HepG2 (cell line): ENCODE measurements at regions not wholly inside any gene's neighbourhood (a gene's known extent, or its start where the extent isn't known, plus 50 kb on each side); places are given as distances from the start of the nearest gene placed in this dataset.

Experiments used
- ATAC-seq: fragments of 200-7000 bp; cut with Tn5 transposase; 3 replicates; pipeline ENCODE4 v1.9.1; 2020; ENCODE audit warnings: mild to moderate bottlenecking, moderate library complexity
- BruUV-seq: library from RNA; stranded (reverse); fragments of 400-500 nt; replicated peaks from 2 replicates; lab custom pipeline; 2021; lab: Mats Ljungman, UMichigan
- CTCF ChIA-PET: fragments of 300-600 bp; formaldehyde crosslinking; extraction: SDS; loops from one replicate; lab custom pipeline; 2021; ENCODE audit warnings: low total read pairs, inconsistent platforms, low intra/inter-chr PET ratio; lab: Yijun Ruan, JAX
- POLR2A ChIA-PET: fragments of 350-600 bp; sonication (Branson Sonifier 250); formaldehyde crosslinking; loops from one replicate; lab custom pipeline; 2020; ENCODE audit warnings: antibody characterized with exemption, inconsistent platforms; lab: Yijun Ruan, JAX
- DNase-seq: peaks from one replicate; pipeline ENCODE4 v3.0.0-alpha.2; 2015; ENCODE audit warnings: low spot score
- FAIRE-seq: peaks from 3 replicates; lab custom pipeline; 2011; peaks lifted over from hg19 to GRCh38; lab: Jason Lieb, UNC
- H2AFZ ChIP-seq: one replicate; pipeline ENCODE4 v1.6.1; 2011; ENCODE audit warnings: low read length, inconsistent platforms
- H3K27ac ChIP-seq: fragments of 300-600 bp; 3 replicates; pipeline ENCODE4 v1.8.0; 2011; ENCODE audit warnings: mixed run types, mild to moderate bottlenecking, mixed read lengths, low read length, inconsistent platforms; ENCODE audit not compliant: insufficient read depth; ENCODE audit errors: extremely low read length
- H3K27me3 ChIP-seq, 2 experiments: fragments of 200-600 bp in 1 of 2; 2 replicates in 1 of 2; 3 replicates in 1 of 2; pipeline versions ENCODE4 v1.6.0 to v1.8.0; 2011; ENCODE audit warnings: low read length in 2 of 2, mild to moderate bottlenecking in 2 of 2, moderate library complexity in 2 of 2, inconsistent platforms in 1 of 2; ENCODE audit not compliant: insufficient read depth in 2 of 2, control insufficient read depth in 1 of 2
- H3K36me3 ChIP-seq, 2 experiments: fragments of 200-600 bp in 1 of 2; replicated peaks in 1 of 2; 2 replicates in 1 of 2; 3 replicates in 1 of 2; pipeline versions ENCODE4 v1.5.1 to v1.8.0; 2011; ENCODE audit warnings: low read length in 2 of 2, inconsistent platforms in 1 of 2; ENCODE audit not compliant: insufficient read depth in 2 of 2, control insufficient read depth in 1 of 2
- H3K4me1 ChIP-seq: 2 replicates; pipeline ENCODE4 v1.5.1; 2012; ENCODE audit warnings: low read length, inconsistent platforms; ENCODE audit not compliant: insufficient read depth
- H3K4me2 ChIP-seq: 2 replicates; pipeline ENCODE4 v1.6.0; 2011; ENCODE audit warnings: low read depth, low read length, inconsistent platforms
- H3K4me3 ChIP-seq, 3 experiments: fragments of 200-600 bp in 1 of 3; sonication (generic), shearing (Covaris generic) in 1 of 3; replicated peaks in 1 of 3; 2 replicates each; pipeline ENCODE4 v1.5.1; 2011 to 2016; ENCODE audit warnings: low read length in 3 of 3, inconsistent platforms in 2 of 3, low read depth in 2 of 3, mild to moderate bottlenecking in 2 of 3, control low read depth in 1 of 3, mixed read lengths in 1 of 3; ENCODE audit not compliant: insufficient read depth in 1 of 3
- H3K79me2 ChIP-seq: one replicate; pipeline ENCODE4 v1.6.1; 2011; ENCODE audit warnings: low read length, inconsistent platforms; ENCODE audit not compliant: insufficient read depth
- H3K9ac ChIP-seq: 2 replicates; pipeline ENCODE4 v1.6.0; 2011; ENCODE audit warnings: mild to moderate bottlenecking, low read depth, low read length, inconsistent platforms; ENCODE audit not compliant: insufficient read depth
- H3K9me3 ChIP-seq: 2 replicates; pipeline ENCODE4 v1.5.1; 2012; ENCODE audit warnings: mild to moderate bottlenecking, low read length
- H4K20me1 ChIP-seq: 2 replicates; pipeline ENCODE4 v1.6.0; 2011; ENCODE audit warnings: inconsistent platforms, mild to moderate bottlenecking, low read length, moderate library complexity; ENCODE audit not compliant: insufficient read depth
- ARID2 ChIP-seq: sonication (generic); formaldehyde crosslinking; IDR thresholded peaks from 2 replicates; pipeline ENCODE4 v1.8.1; 2022; ENCODE audit warnings: mild to moderate bottlenecking, missing genetic modification reagents, borderline replicate concordance
- DMTF1 ChIP-seq: sonication (generic); formaldehyde crosslinking; IDR thresholded peaks from 2 replicates; pipeline ENCODE4 v1.4.0; 2020; ENCODE audit warnings: mild to moderate bottlenecking, missing genetic modification reagents
- EZH2 ChIP-seq: conservative IDR thresholded peaks from 2 replicates; pipeline ENCODE4 v1.6.1; 2012; ENCODE audit warnings: mild to moderate bottlenecking, low read depth, low read length, moderate library complexity
- GLI4 ChIP-seq: sonication (generic); formaldehyde crosslinking; IDR thresholded peaks from 2 replicates; pipeline ENCODE4 v1.5.1; 2020; ENCODE audit warnings: missing genetic modification reagents, mild to moderate bottlenecking, moderate library complexity, borderline replicate concordance
- IRF1 ChIP-seq: sonication (generic); formaldehyde crosslinking; IDR thresholded peaks from 2 replicates; pipeline ENCODE4 v1.4.0; 2020; ENCODE audit warnings: low read depth, mild to moderate bottlenecking, missing genetic modification reagents
- MAFK ChIP-seq, 2 experiments: IDR thresholded peaks in 1 of 2; conservative IDR thresholded peaks in 1 of 2; 2 replicates each; pipeline ENCODE4 v1.6.1; 2011; ENCODE audit warnings: improper control_type of control experiment in 2 of 2, low read length in 2 of 2
- SYNCRIP ChIP-seq: fragments of 200-400 bp; formaldehyde crosslinking; IDR thresholded peaks from 2 replicates; pipeline ENCODE4 v1.6.1; 2018; ENCODE audit warnings: mild to moderate bottlenecking, low read depth, low read length; ENCODE audit not compliant: insufficient read depth
- TBL1XR1 ChIP-seq: fragments of 150-350 bp; IDR thresholded peaks from 2 replicates; pipeline ENCODE4 v1.6.1; 2014; ENCODE audit warnings: borderline replicate concordance, low read length; ENCODE audit not compliant: partially characterized antibody
- WIZ ChIP-seq: sonication (generic); formaldehyde crosslinking; IDR thresholded peaks from 2 replicates; pipeline ENCODE4 v1.5.1; 2020; ENCODE audit warnings: mild to moderate bottlenecking, missing genetic modification reagents
- ZBTB1 ChIP-seq: sonication (generic); formaldehyde crosslinking; IDR thresholded peaks from 2 replicates; pipeline ENCODE4 v1.4.0; 2020; ENCODE audit warnings: missing genetic modification reagents, borderline replicate concordance
- ZNF10 ChIP-seq: sonication (generic); formaldehyde crosslinking; IDR thresholded peaks from 2 replicates; pipeline ENCODE4 v1.4.0; 2020; ENCODE audit warnings: mild to moderate bottlenecking, low read depth, missing genetic modification reagents, borderline replicate concordance
- ZNF160 ChIP-seq: sonication (generic); formaldehyde crosslinking; IDR thresholded peaks from 2 replicates; pipeline ENCODE4 v1.8.0; 2022; ENCODE audit warnings: mild to moderate bottlenecking, inconsistent platforms, missing genetic modification reagents
- ZNF354B ChIP-seq: sonication (generic); formaldehyde crosslinking; IDR thresholded peaks from 2 replicates; pipeline ENCODE4 v1.8.0; 2022; ENCODE audit warnings: mild to moderate bottlenecking, missing genetic modification reagents
- ZNF484 ChIP-seq: sonication (generic); formaldehyde crosslinking; IDR thresholded peaks from 2 replicates; pipeline ENCODE4 v1.5.1; 2020; ENCODE audit warnings: mild to moderate bottlenecking, low read depth, missing genetic modification reagents, borderline replicate concordance
- ZNF605 ChIP-seq: sonication (generic); formaldehyde crosslinking; IDR thresholded peaks from 2 replicates; pipeline ENCODE4 v1.8.0; 2022; ENCODE audit warnings: mild to moderate bottlenecking, missing genetic modification reagents
- ZNF879 ChIP-seq: sonication (generic); formaldehyde crosslinking; IDR thresholded peaks from 2 replicates; pipeline ENCODE4 v1.8.1; 2023; ENCODE audit warnings: missing genetic modification reagents
- ZSCAN25 ChIP-seq: sonication (generic); formaldehyde crosslinking; IDR thresholded peaks from 2 replicates; pipeline ENCODE4 v1.8.0; 2022; ENCODE audit warnings: mild to moderate bottlenecking, missing genetic modification reagents
- WGBS: methylation state at CpG from one replicate; pipeline ENCODE4 v1.1.6; 2017; ENCODE audit warnings: low lambda C conversion rate; 5-methylcytosine and 5-hydroxymethylcytosine counted together
- in situ Hi-C: cut with HindIII; loops from 2 replicates; pipeline ENCODE4 v1.10.0; 2017; ENCODE audit warnings: low pct_unique_long_range_greater_than_20kb; ENCODE audit not compliant: extremely low pct_ligation_motif_present
- intact Hi-C: fragments of 100-400 bp; cut with micrococcal nuclease; formaldehyde crosslinking; loops from one replicate; pipeline ENCODE4 v1.10.0; 2022; ENCODE audit not compliant: unreplicated experiment

- Histone ChIP-seq H3K9ac (no peak overlapping the region), H3K9me3 (no peaks in the 10 kb centered on the region), H3K4me3 (no peak overlapping the region), H2AFZ (no peak overlapping the region), H3K79me2 (no peaks in the 10 kb centered on the region), H3K36me3 (no peaks in the 10 kb centered on the region), H3K27me3 (no peaks in the 10 kb centered on the region), H3K4me1 (no peaks in the 10 kb centered on the region), H3K27ac (no peak overlapping the region), H3K4me2 (no peak overlapping the region), H4K20me1 (no peaks in the 10 kb centered on the region)
- TF ChIP-seq ARID2 (no peak), ZNF605 (CRISPR knock-in tag) (no peak), ZBTB1 (CRISPR knock-in tag) (no peak), ZNF879 (CRISPR knock-in tag) (no peak), MAFK (conservative IDR thresholded peaks at IDR 0.05 in 1 of 2, IDR thresholded peaks at IDR 0.05 in 1 of 2; ENCODE audit: low read length in 2 of 2) (0 out of 4 replicates have a peak, but pooled peaks of 1 of the 2 experiments have one; percentile 6)
- FAIRE-seq: no peak
- no peak for DNase-seq
- ChIA-PET POLR2A (no interaction called here), CTCF (no interaction called here)
- ATAC-seq: no peak
- no TSS peak for BruUV-seq
- intact Hi-C loops (no loop called here), in situ Hi-C loops (no loop called here)
- 18% methylated on average over 5 of the region's 5 CpGs for WGBS
Measured at GRCh38 chr1:218064426-218064825, 220.7 kb upstream of the RRP15 start.

GRCh38 chr1:218066332-218066731 is 218.8 kb upstream of the RRP15 start:
- ATAC-seq (no peak), DNase-seq (no peak)
- intact Hi-C loops: no loop called here
- in situ Hi-C loops: no loop called here
- no peak overlapping the region for H3K9ac ChIP-seq
- H3K4me1 ChIP-seq: no peaks in the 10 kb centered on the region
- no peak overlapping the region for H3K4me3 ChIP-seq
- BruUV-seq: no TSS peak
- H3K27ac ChIP-seq: no peak overlapping the region
- no peaks in the 10 kb centered on the region for H3K36me3 ChIP-seq
- no peaks in the 10 kb centered on the region for H4K20me1 ChIP-seq
- H3K79me2 ChIP-seq: no peaks in the 10 kb centered on the region
- no peak overlapping the region for H2AFZ ChIP-seq
- POLR2A ChIA-PET: no interaction called here
- no peak for TF ChIP-seq TBL1XR1
- TF ChIP-seq ZNF10 (CRISPR knock-in tag): no peak
- TF ChIP-seq ZNF354B (CRISPR knock-in tag): no peak
- TF ChIP-seq ZNF160: no peak
- TF ChIP-seq WIZ: no peak
- TF ChIP-seq GLI4 (CRISPR knock-in tag): no peak
- TF ChIP-seq ZNF484: no peak
- TF ChIP-seq SYNCRIP: no peak
- TF ChIP-seq IRF1: no peak
- no peak for TF ChIP-seq EZH2
- no peak for TF ChIP-seq DMTF1
- no peak for TF ChIP-seq ZSCAN25
- TF ChIP-seq, all 625 proteins: peak for 0
- CTCF ChIA-PET: no interaction called here
- no peak for FAIRE-seq
- H3K4me2 ChIP-seq: no peak overlapping the region
- no peaks in the 10 kb centered on the region for H3K9me3 ChIP-seq
- WGBS: 1% methylated on average over 3 of the region's 3 CpGs
- H3K27me3 ChIP-seq: no peaks in the 10 kb centered on the region
